Gastrocnemius medialis (tissue), 4 donors: ENCODE measurements at regions not wholly inside any gene's neighbourhood (a gene's known extent, or its start where the extent isn't known, plus 50 kb on each side); places are given as distances from the start of the nearest gene placed in this dataset.

Experiments used
- CTCF ChIP-seq, 5 experiments: fragments of 450-650 bp in 3 of 5; fragments of 200-600 bp in 2 of 5; sonication (generic) in 2 of 5; IDR thresholded peaks in 4 of 5; conservative IDR thresholded peaks in 1 of 5; 1 replicate in 4 of 5; 2 replicates in 1 of 5; pipeline ENCODE4 v1.5.1; 2016 to 2019; ENCODE audit warnings: antibody characterized with exemption in 5 of 5, mild to moderate bottlenecking in 3 of 5, moderate library complexity in 3 of 5
- POLR2A ChIP-seq, 2 donors: fragments of 450-650 bp; IDR thresholded peaks; one replicate each; pipeline ENCODE4 v1.6.1; 2017; ENCODE audit warnings: antibody characterized with exemption in 2 of 2, mild to moderate bottlenecking in 2 of 2, moderate library complexity in 2 of 2

- TF ChIP-seq CTCF (IDR thresholded peaks at IDR 0.05 in 4 of 5, conservative IDR thresholded peaks at IDR 0.05 in 1 of 5), result no peak
- TF ChIP-seq POLR2A (IDR thresholded peaks at IDR 0.05), result no peak
Measured at GRCh38 chr12:87121896-87122295, 865.7 kb upstream of the MGAT4C start.
